ENCODE measurements at regions not wholly inside any gene's neighbourhood (a gene's known extent, or its start where the extent isn't known, plus 50 kb on each side); places are given as distances from the start of the nearest gene placed in this dataset.

DNA sequence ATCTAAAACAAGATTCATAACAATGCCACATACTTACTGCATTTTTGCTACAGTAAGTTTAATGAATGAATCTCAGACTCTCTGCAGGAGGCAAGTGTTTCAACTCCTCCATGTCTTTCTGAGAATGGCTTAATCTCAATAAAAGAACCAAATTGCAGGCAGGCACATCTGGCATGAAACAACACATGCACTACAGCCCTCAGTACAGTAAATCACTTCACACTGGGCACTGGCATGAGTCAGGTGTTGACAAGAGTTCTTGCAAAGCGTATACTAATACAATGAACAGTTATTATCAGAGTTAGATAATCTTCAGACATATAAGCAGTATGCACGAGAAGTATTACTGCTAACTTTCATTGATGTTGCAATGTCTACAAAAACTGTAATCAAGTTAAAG lies 1386.8 kb downstream of the MRPL39 start:
- POLR2A ChIA-PET (ENCODE audit: partially characterized antibody) = no interaction called here
- no peak for FAIRE-seq
- Histone ChIP-seq H4K8ac (ENCODE audit: extremely low read depth, insufficient read depth, low read length) (no peak overlapping the region), H3K23me2 (ENCODE audit: low read depth, low read length) (no peaks in the 10 kb centered on the region), H3K4me3 (ENCODE audit: extremely low read depth in 1 of 4, insufficient read depth in 2 of 4, low read depth in 3 of 4, low read length in 4 of 4) (no peak overlapping the region), H2BK12ac (ENCODE audit: low read depth, low read length) (no peak overlapping the region), H3K79me2 (ENCODE audit: control insufficient read depth in 1 of 2, insufficient read depth in 2 of 2, low read length in 2 of 2) (no peaks in the 10 kb centered on the region), H3K56ac (replicated peaks; ENCODE audit: insufficient read length, low read depth, low read length) (no peak overlapping the region), H4K91ac (replicated peaks; ENCODE audit: insufficient read length, low read length) (no peak overlapping the region), H2AFZ (ENCODE audit: low read length) (no peak overlapping the region), H3K27me3 (replicated peaks in 1 of 4; ENCODE audit: control insufficient read depth in 3 of 4, extremely low read depth in 1 of 4, insufficient read depth in 3 of 4, low read length in 3 of 4) (peaks cover 0 to 2% (median 0%) of the 10 kb centered on the region in 4 experiments; a peak in 1 of 7 replicates), H2BK20ac (ENCODE audit: low read length) (no peak overlapping the region), H3K27ac (ENCODE audit: low read depth, low read length) (no peak overlapping the region), H4K20me1 (replicated peaks in 1 of 2; ENCODE audit: control insufficient read depth in 1 of 2, insufficient read depth in 2 of 2, low read length in 2 of 2) (no peaks in the 10 kb centered on the region), H2BK15ac (ENCODE audit: low read length) (no peak overlapping the region), H2AK5ac (ENCODE audit: low read depth, low read length) (no peak overlapping the region), H3K4me1 (replicated peaks in 1 of 4; ENCODE audit: control insufficient read depth in 3 of 4, insufficient read depth in 4 of 4, low read length in 3 of 4) (no peaks in the 10 kb centered on the region), H3K79me1 (ENCODE audit: low read depth, low read length) (no peaks in the 10 kb centered on the region), H3K23ac (ENCODE audit: insufficient read length) (no peak overlapping the region), H3K4me2 (ENCODE audit: insufficient read depth in 1 of 2, low read depth in 2 of 2, low read length in 2 of 2) (no peak overlapping the region), H4K5ac (ENCODE audit: insufficient read length, low read depth, low read length) (no peak overlapping the region), H3K9me3 (ENCODE audit: insufficient read depth in 2 of 2, low read depth in 1 of 2, low read length in 1 of 2) (peaks cover 12 to 21% of the 10 kb centered on the region in 2 experiments; a peak in 3 of 4 replicates), H3K18ac (ENCODE audit: extremely low read depth, low read length) (no peak overlapping the region), H2BK120ac (replicated peaks; ENCODE audit: low read depth, low read length) (no peak overlapping the region), H3K14ac (ENCODE audit: insufficient read length) (no peak overlapping the region), H3K4ac (replicated peaks; ENCODE audit: insufficient read length, low read depth, low read length) (no peak overlapping the region), H3K9ac (replicated peaks in 1 of 4; ENCODE audit: extremely low read depth in 1 of 4, low read depth in 3 of 4, low read length in 3 of 4) (no peak overlapping the region), H2BK5ac (ENCODE audit: low read depth, low read length) (no peak overlapping the region), H3K36me3 (ENCODE audit: control insufficient read depth in 2 of 4, insufficient read depth in 4 of 4, low read length in 3 of 4) (no peaks in the 10 kb centered on the region)
- DNase-seq (ENCODE audit: low read depth in 1 of 2, low spot score in 2 of 2) = no peak
- TF ChIP-seq TBP (IDR thresholded peaks at IDR 0.05; ENCODE audit: low read depth, low read length) (no peak), RAD21 (IDR thresholded peaks at IDR 0.05 in 1 of 2, conservative IDR thresholded peaks at IDR 0.05 in 1 of 2; ENCODE audit: low read depth in 2 of 2, low read length in 2 of 2) (no peak), SUZ12 (IDR thresholded peaks at IDR 0.05; ENCODE audit: low read length) (no peak), RFX5 (IDR thresholded peaks at IDR 0.05; ENCODE audit: borderline replicate concordance, low read depth, low read length) (no peak), RBBP5 (IDR thresholded peaks at IDR 0.05; ENCODE audit: borderline replicate concordance, low read depth, low read length) (no peak), CEBPB (IDR thresholded peaks at IDR 0.05; ENCODE audit: low read depth, low read length) (no peak), CHD2 (IDR thresholded peaks at IDR 0.05; ENCODE audit: low read length) (no peak), ZNF274 (IDR thresholded peaks at IDR 0.05; ENCODE audit: borderline replicate concordance, extremely low read depth, low read length) (no peak), GABPA (IDR thresholded peaks at IDR 0.05; ENCODE audit: borderline replicate concordance, insufficient read depth, low read length) (no peak), SP2 (IDR thresholded peaks at IDR 0.05; ENCODE audit: low read length) (no peak), TEAD4 (IDR thresholded peaks at IDR 0.05; ENCODE audit: low read depth, low read length) (no peak), TAF1 (IDR thresholded peaks at IDR 0.05; ENCODE audit: low read depth, low read length) (no peak), KDM5A (IDR thresholded peaks at IDR 0.05; ENCODE audit: low read length) (no peak)
- TF ChIP-seq, protein P1, sequence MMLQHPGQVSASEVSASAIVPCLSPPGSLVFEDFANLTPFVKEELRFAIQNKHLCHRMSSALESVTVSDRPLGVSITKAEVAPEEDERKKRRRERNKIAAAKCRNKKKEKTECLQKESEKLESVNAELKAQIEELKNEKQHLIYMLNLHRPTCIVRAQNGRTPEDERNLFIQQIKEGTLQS (IDR thresholded peaks at IDR 0.05; ENCODE audit: insufficient read depth, low read depth, low read length) = no peak
- CTCF ChIA-PET (ENCODE audit: partially characterized antibody) = no interaction called here
- 98% methylated on average over 2 of the region's 2 CpGs; no CpG with 5 or more reads in 1 of the 2 experiments for WGBS, 2 experiments (ENCODE audit: extremely low coverage in 1 of 2, insufficient coverage in 1 of 2, insufficient read length in 1 of 2, insufficient replicate concordance in 2 of 2, low coverage in 1 of 2, low lambda C conversion rate in 2 of 2, missing lambda C conversion rate in 1 of 2)
